GM12873 (cell line): ENCODE measurements at regions not wholly inside any gene's neighbourhood (a gene's known extent, or its start where the extent isn't known, plus 50 kb on each side); places are given as distances from the start of the nearest gene placed in this dataset.

ENCODE experiments used
- CTCF ChIP-seq: IDR thresholded peaks from 2 replicates; pipeline ENCODE4 v1.5.1; 2012; ENCODE audit warnings: low read depth, mild to moderate bottlenecking, moderate library complexity, low read length, control low read depth; ENCODE audit not compliant: insufficient read depth; ENCODE audit errors: missing control alignments

GRCh38 chr21:36214561-36214960 lies 57.9 kb downstream of the DOP1B start:
- no peak for TF ChIP-seq CTCF

- no peak for TF ChIP-seq CTCF
Observed at GRCh38 chr21:36217743-36218142, 61.1 kb downstream of the DOP1B start.

- no peak for TF ChIP-seq CTCF
Observed at GRCh38 chr21:36218691-36219090, 62.1 kb downstream of the DOP1B start.

GRCh38 chr21:36223451-36223850 lies 66.8 kb downstream of the DOP1B start:
- TF ChIP-seq CTCF: no peak

- TF ChIP-seq CTCF: no peak
Observed at GRCh38 chr21:36229181-36229580, 72.6 kb downstream of the DOP1B start.

- no peak for TF ChIP-seq CTCF
Observed at GRCh38 chr21:36232641-36233040, 76.0 kb downstream of the DOP1B start.

GRCh38 chr21:36235058-36235582 lies 78.5 kb downstream of the DOP1B start:
- TF ChIP-seq CTCF: no peak
